HepG2 (cell line): ENCODE measurements at regions not wholly inside any gene's neighbourhood (a gene's known extent, or its start where the extent isn't known, plus 50 kb on each side); places are given as distances from the start of the nearest gene placed in this dataset.

Experiments
- ATAC-seq: fragments of 200-7000 bp; cut with Tn5 transposase; 3 replicates; pipeline ENCODE4 v1.9.1; 2020; ENCODE audit warnings: mild to moderate bottlenecking, moderate library complexity
- BruUV-seq: library from RNA; stranded (reverse); fragments of 400-500 nt; replicated peaks from 2 replicates; lab custom pipeline; 2021; lab: Mats Ljungman, UMichigan
- CTCF ChIA-PET: fragments of 300-600 bp; formaldehyde crosslinking; extraction: SDS; loops from one replicate; lab custom pipeline; 2021; ENCODE audit warnings: low total read pairs, inconsistent platforms, low intra/inter-chr PET ratio; lab: Yijun Ruan, JAX
- POLR2A ChIA-PET: fragments of 350-600 bp; sonication (Branson Sonifier 250); formaldehyde crosslinking; loops from one replicate; lab custom pipeline; 2020; ENCODE audit warnings: antibody characterized with exemption, inconsistent platforms; lab: Yijun Ruan, JAX
- DNase-seq: peaks from one replicate; pipeline ENCODE4 v3.0.0-alpha.2; 2015; ENCODE audit warnings: low spot score
- FAIRE-seq: peaks from 3 replicates; lab custom pipeline; 2011; peaks lifted over from hg19 to GRCh38; lab: Jason Lieb, UNC
- H2AFZ ChIP-seq: one replicate; pipeline ENCODE4 v1.6.1; 2011; ENCODE audit warnings: low read length, inconsistent platforms
- H3K27ac ChIP-seq: fragments of 300-600 bp; 3 replicates; pipeline ENCODE4 v1.8.0; 2011; ENCODE audit warnings: mixed run types, mild to moderate bottlenecking, mixed read lengths, low read length, inconsistent platforms; ENCODE audit not compliant: insufficient read depth; ENCODE audit errors: extremely low read length
- H3K27me3 ChIP-seq, 2 experiments: fragments of 200-600 bp in 1 of 2; 2 replicates in 1 of 2; 3 replicates in 1 of 2; pipeline versions ENCODE4 v1.6.0 to v1.8.0; 2011; ENCODE audit warnings: low read length in 2 of 2, mild to moderate bottlenecking in 2 of 2, moderate library complexity in 2 of 2, inconsistent platforms in 1 of 2; ENCODE audit not compliant: insufficient read depth in 2 of 2, control insufficient read depth in 1 of 2
- H3K36me3 ChIP-seq, 2 experiments: fragments of 200-600 bp in 1 of 2; replicated peaks in 1 of 2; 2 replicates in 1 of 2; 3 replicates in 1 of 2; pipeline versions ENCODE4 v1.5.1 to v1.8.0; 2011; ENCODE audit warnings: low read length in 2 of 2, inconsistent platforms in 1 of 2; ENCODE audit not compliant: insufficient read depth in 2 of 2, control insufficient read depth in 1 of 2
- H3K4me1 ChIP-seq: 2 replicates; pipeline ENCODE4 v1.5.1; 2012; ENCODE audit warnings: low read length, inconsistent platforms; ENCODE audit not compliant: insufficient read depth
- H3K4me2 ChIP-seq: 2 replicates; pipeline ENCODE4 v1.6.0; 2011; ENCODE audit warnings: low read depth, low read length, inconsistent platforms
- H3K4me3 ChIP-seq, 3 experiments: fragments of 200-600 bp in 1 of 3; sonication (generic), shearing (Covaris generic) in 1 of 3; replicated peaks in 1 of 3; 2 replicates each; pipeline ENCODE4 v1.5.1; 2011 to 2016; ENCODE audit warnings: low read length in 3 of 3, inconsistent platforms in 2 of 3, low read depth in 2 of 3, mild to moderate bottlenecking in 2 of 3, control low read depth in 1 of 3, mixed read lengths in 1 of 3; ENCODE audit not compliant: insufficient read depth in 1 of 3
- H3K79me2 ChIP-seq: one replicate; pipeline ENCODE4 v1.6.1; 2011; ENCODE audit warnings: low read length, inconsistent platforms; ENCODE audit not compliant: insufficient read depth
- H3K9ac ChIP-seq: 2 replicates; pipeline ENCODE4 v1.6.0; 2011; ENCODE audit warnings: mild to moderate bottlenecking, low read depth, low read length, inconsistent platforms; ENCODE audit not compliant: insufficient read depth
- H3K9me3 ChIP-seq: 2 replicates; pipeline ENCODE4 v1.5.1; 2012; ENCODE audit warnings: mild to moderate bottlenecking, low read length
- H4K20me1 ChIP-seq: 2 replicates; pipeline ENCODE4 v1.6.0; 2011; ENCODE audit warnings: inconsistent platforms, mild to moderate bottlenecking, low read length, moderate library complexity; ENCODE audit not compliant: insufficient read depth
- GABPB1 ChIP-seq: IDR thresholded peaks from 2 replicates; pipeline ENCODE4 v1.6.1; 2016; ENCODE audit warnings: mild to moderate bottlenecking, missing genetic modification reagents, moderate library complexity, missing compliant biosample characterization
- HDAC6 ChIP-seq: fragments of 200-600 bp; sonication (generic); IDR thresholded peaks from 2 replicates; pipeline ENCODE4 v1.7.0; 2017; ENCODE audit warnings: mild to moderate bottlenecking, antibody characterized with exemption, low read length, low read depth
- KLF16 ChIP-seq, 2 experiments: sonication (generic) in 1 of 2; formaldehyde crosslinking in 1 of 2; IDR thresholded peaks; 2 replicates each; pipeline versions ENCODE4 v1.6.1 to v1.8.0; 2016 to 2023; ENCODE audit warnings: missing genetic modification reagents in 2 of 2, missing compliant biosample characterization in 1 of 2
- KMT2B ChIP-seq: IDR thresholded peaks from 2 replicates; pipeline ENCODE4 v1.6.1; 2016; ENCODE audit warnings: missing genetic modification reagents, missing compliant biosample characterization
- MIER2 ChIP-seq: IDR thresholded peaks from 2 replicates; pipeline ENCODE4 v1.6.1; 2016; ENCODE audit warnings: missing biosample characterization, missing genetic modification reagents
- NR2C2 ChIP-seq: sonication (generic); formaldehyde crosslinking; IDR thresholded peaks from 2 replicates; pipeline ENCODE4 v1.4.0; 2020; ENCODE audit warnings: missing genetic modification reagents, mild to moderate bottlenecking, moderate library complexity, borderline replicate concordance
- SMYD3 ChIP-seq: sonication (generic); formaldehyde crosslinking; IDR thresholded peaks from 2 replicates; pipeline ENCODE4 v1.8.1; 2023; ENCODE audit warnings: mild to moderate bottlenecking, missing genetic modification reagents
- TBL1XR1 ChIP-seq: fragments of 150-350 bp; IDR thresholded peaks from 2 replicates; pipeline ENCODE4 v1.6.1; 2014; ENCODE audit warnings: borderline replicate concordance, low read length; ENCODE audit not compliant: partially characterized antibody
- ZFP82 ChIP-seq: sonication (generic); formaldehyde crosslinking; IDR thresholded peaks from 2 replicates; pipeline ENCODE4 v1.5.1; 2020; ENCODE audit warnings: mild to moderate bottlenecking, missing genetic modification reagents, borderline replicate concordance
- ZNF136 ChIP-seq: sonication (generic); formaldehyde crosslinking; IDR thresholded peaks from 2 replicates; pipeline ENCODE4 v1.8.1; 2022; ENCODE audit warnings: low read depth, mild to moderate bottlenecking, moderate library complexity, missing genetic modification reagents
- ZNF263 ChIP-seq: sonication (generic); formaldehyde crosslinking; IDR thresholded peaks from 2 replicates; pipeline ENCODE4 v1.4.0; 2020; ENCODE audit warnings: missing genetic modification reagents
- ZNF44 ChIP-seq: sonication (generic); formaldehyde crosslinking; IDR thresholded peaks from 2 replicates; pipeline ENCODE4 v1.5.1; 2020; ENCODE audit warnings: mild to moderate bottlenecking, missing genetic modification reagents
- ZNF543 ChIP-seq: sonication (generic); formaldehyde crosslinking; IDR thresholded peaks from 2 replicates; pipeline ENCODE4 v1.4.0; 2020; ENCODE audit warnings: mild to moderate bottlenecking, missing genetic modification reagents
- ZNF614 ChIP-seq: IDR thresholded peaks from 2 replicates; pipeline ENCODE4 v1.6.1; 2018; ENCODE audit warnings: missing biosample characterization, missing genetic modification reagents, inconsistent platforms, borderline replicate concordance
- ZNF660 ChIP-seq: sonication (generic); formaldehyde crosslinking; IDR thresholded peaks from 2 replicates; pipeline ENCODE4 v1.5.1; 2020; ENCODE audit warnings: mild to moderate bottlenecking, low read depth, missing genetic modification reagents, borderline replicate concordance
- ZNF775 ChIP-seq: sonication (generic); formaldehyde crosslinking; IDR thresholded peaks from 2 replicates; pipeline ENCODE4 v1.4.0; 2020; ENCODE audit warnings: missing genetic modification reagents, mild to moderate bottlenecking, moderate library complexity, borderline replicate concordance
- ZNF792 ChIP-seq: IDR thresholded peaks from 2 replicates; pipeline ENCODE4 v1.6.1; 2016
- WGBS: methylation state at CpG from one replicate; pipeline ENCODE4 v1.1.6; 2017; ENCODE audit warnings: low lambda C conversion rate; 5-methylcytosine and 5-hydroxymethylcytosine counted together
- in situ Hi-C: cut with HindIII; loops from 2 replicates; pipeline ENCODE4 v1.10.0; 2017; ENCODE audit warnings: low pct_unique_long_range_greater_than_20kb; ENCODE audit not compliant: extremely low pct_ligation_motif_present
- intact Hi-C: fragments of 100-400 bp; cut with micrococcal nuclease; formaldehyde crosslinking; loops from one replicate; pipeline ENCODE4 v1.10.0; 2022; ENCODE audit not compliant: unreplicated experiment
- TF ChIP-seq, protein P1 (sequence below): sonication (generic); formaldehyde crosslinking; IDR thresholded peaks from 2 replicates; pipeline ENCODE4 v1.8.0; 2022; ENCODE audit warnings: missing genetic modification reagents, mild to moderate bottlenecking, moderate library complexity, borderline replicate concordance
- TF ChIP-seq, protein P2 (sequence below): sonication (generic); formaldehyde crosslinking; IDR thresholded peaks from 2 replicates; pipeline ENCODE4 v1.9.0; 2022; ENCODE audit warnings: low read depth, missing genetic modification reagents
- TF ChIP-seq, protein P3 (sequence below): sonication (generic); formaldehyde crosslinking; IDR thresholded peaks from 2 replicates; pipeline ENCODE4 v1.4.0; 2020; ENCODE audit warnings: missing genetic modification reagents

DNA sequence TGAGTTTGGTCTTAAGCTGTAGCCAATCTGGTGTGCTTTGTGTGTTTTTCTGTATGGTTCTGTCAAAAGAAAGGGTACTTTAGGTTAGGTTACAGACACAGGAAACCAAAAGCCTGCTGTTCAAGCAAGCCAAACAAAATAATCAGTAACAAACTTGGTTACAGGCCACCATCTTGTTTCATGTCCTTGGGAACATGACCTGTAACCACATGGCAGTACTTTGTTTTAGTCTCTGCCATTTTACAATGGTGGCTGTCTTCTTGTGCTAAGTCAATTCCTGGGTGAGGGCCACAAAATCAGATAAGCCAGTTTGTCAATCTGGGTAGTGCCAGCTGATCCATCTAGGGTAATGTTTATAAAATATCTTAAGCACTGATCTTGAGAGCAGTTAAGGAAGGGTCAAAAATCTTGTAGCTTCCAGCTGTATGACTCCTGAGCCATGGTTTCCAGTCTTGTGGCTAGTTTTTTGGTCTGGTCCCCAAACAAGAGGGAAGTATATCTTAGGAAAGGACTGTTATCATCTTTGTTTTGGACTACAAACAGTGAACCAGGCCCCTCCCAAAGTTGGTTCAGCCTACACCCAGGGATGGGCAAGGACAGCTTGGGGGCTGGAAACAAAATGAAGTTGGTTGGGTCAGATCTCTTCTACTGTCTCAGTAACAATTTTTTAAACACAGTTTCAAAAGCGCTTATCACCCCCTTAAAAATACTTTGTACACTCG lies 90.0 kb downstream of the IGLL5 start:
- DNase-seq (no peak), ATAC-seq (no peak), FAIRE-seq (no peak)
- in situ Hi-C loops (no loop called here), intact Hi-C loops (no loop called here)
- H4K20me1 ChIP-seq: no peaks in the 10 kb centered on the region
- H3K36me3 ChIP-seq: no peaks in the 10 kb centered on the region
- BruUV-seq: no TSS peak
- no peak overlapping the region for H2AFZ ChIP-seq
- H3K4me2 ChIP-seq: no peak overlapping the region
- TF ChIP-seq, protein P1, sequence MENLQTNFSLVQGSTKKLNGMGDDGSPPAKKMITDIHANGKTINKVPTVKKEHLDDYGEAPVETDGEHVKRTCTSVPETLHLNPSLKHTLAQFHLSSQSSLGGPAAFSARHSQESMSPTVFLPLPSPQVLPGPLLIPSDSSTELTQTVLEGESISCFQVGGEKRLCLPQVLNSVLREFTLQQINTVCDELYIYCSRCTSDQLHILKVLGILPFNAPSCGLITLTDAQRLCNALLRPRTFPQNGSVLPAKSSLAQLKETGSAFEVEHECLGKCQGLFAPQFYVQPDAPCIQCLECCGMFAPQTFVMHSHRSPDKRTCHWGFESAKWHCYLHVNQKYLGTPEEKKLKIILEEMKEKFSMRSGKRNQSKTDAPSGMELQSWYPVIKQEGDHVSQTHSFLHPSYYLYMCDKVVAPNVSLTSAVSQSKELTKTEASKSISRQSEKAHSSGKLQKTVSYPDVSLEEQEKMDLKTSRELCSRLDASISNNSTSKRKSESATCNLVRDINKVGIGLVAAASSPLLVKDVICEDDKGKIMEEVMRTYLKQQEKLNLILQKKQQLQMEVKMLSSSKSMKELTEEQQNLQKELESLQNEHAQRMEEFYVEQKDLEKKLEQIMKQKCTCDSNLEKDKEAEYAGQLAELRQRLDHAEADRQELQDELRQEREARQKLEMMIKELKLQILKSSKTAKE (CRISPR knock-in tag): no peak
- TF ChIP-seq KMT2B (CRISPR knock-in tag): no peak
- TF ChIP-seq TBL1XR1: no peak
- TF ChIP-seq KLF16 (CRISPR knock-in tag; IDR thresholded peaks at IDR 0.05): no peak
- TF ChIP-seq ZNF775 (CRISPR knock-in tag): no peak
- no peak for TF ChIP-seq ZNF660
- TF ChIP-seq ZNF614: no peak
- TF ChIP-seq ZFP82 (CRISPR knock-in tag): no peak
- no peak for TF ChIP-seq NR2C2 (CRISPR knock-in tag)
- TF ChIP-seq GABPB1 (CRISPR knock-in tag): no peak
- no peak for TF ChIP-seq HDAC6
- TF ChIP-seq, protein P2, sequence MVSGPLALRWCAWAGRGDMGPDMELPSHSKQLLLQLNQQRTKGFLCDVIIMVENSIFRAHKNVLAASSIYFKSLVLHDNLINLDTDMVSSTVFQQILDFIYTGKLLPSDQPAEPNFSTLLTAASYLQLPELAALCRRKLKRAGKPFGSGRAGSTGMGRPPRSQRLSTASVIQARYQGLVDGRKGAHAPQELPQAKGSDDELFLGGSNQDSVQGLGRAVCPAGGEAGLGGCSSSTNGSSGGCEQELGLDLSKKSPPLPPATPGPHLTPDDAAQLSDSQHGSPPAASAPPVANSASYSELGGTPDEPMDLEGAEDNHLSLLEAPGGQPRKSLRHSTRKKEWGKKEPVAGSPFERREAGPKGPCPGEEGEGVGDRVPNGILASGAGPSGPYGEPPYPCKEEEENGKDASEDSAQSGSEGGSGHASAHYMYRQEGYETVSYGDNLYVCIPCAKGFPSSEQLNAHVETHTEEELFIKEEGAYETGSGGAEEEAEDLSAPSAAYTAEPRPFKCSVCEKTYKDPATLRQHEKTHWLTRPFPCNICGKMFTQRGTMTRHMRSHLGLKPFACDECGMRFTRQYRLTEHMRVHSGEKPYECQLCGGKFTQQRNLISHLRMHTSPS (CRISPR knock-in tag): no peak
- TF ChIP-seq MIER2: no peak
- TF ChIP-seq SMYD3: no peak
- no peak for TF ChIP-seq ZNF792 (CRISPR knock-in tag)
- TF ChIP-seq ZNF543 (CRISPR knock-in tag): no peak
- TF ChIP-seq ZNF263 (CRISPR knock-in tag): no peak
- TF ChIP-seq ZNF136: no peak
- TF ChIP-seq, protein P3, sequence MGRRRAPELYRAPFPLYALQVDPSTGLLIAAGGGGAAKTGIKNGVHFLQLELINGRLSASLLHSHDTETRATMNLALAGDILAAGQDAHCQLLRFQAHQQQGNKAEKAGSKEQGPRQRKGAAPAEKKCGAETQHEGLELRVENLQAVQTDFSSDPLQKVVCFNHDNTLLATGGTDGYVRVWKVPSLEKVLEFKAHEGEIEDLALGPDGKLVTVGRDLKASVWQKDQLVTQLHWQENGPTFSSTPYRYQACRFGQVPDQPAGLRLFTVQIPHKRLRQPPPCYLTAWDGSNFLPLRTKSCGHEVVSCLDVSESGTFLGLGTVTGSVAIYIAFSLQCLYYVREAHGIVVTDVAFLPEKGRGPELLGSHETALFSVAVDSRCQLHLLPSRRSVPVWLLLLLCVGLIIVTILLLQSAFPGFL (CRISPR knock-in tag): no peak
- no peak for TF ChIP-seq ZNF44 (CRISPR knock-in tag)
- H3K27ac ChIP-seq: no peak overlapping the region
- H3K79me2 ChIP-seq: no peaks in the 10 kb centered on the region
- CTCF ChIA-PET: no interaction called here
- no peaks in the 10 kb centered on the region; a peak in 1 of 5 replicates for H3K27me3 ChIP-seq
- WGBS: 56% methylated on average over 2 of the region's 2 CpGs
- no peaks in the 10 kb centered on the region for H3K4me1 ChIP-seq
- H3K9me3 ChIP-seq: peaks cover 18% of the 10 kb centered on the region
- POLR2A ChIA-PET: no interaction called here
- no peak overlapping the region for H3K9ac ChIP-seq
- no peak overlapping the region for H3K4me3 ChIP-seq
